Right lobe of liver (tissue), 4 donors: ENCODE measurements at regions not wholly inside any gene's neighbourhood (a gene's known extent, or its start where the extent isn't known, plus 50 kb on each side); places are given as distances from the start of the nearest gene placed in this dataset.

Experiments used
- CTCF ChIP-seq, 4 donors: fragments of 200-600 bp in 3 of 4; fragments of 450-650 bp in 1 of 4; IDR thresholded peaks; one replicate each; pipeline versions ENCODE4 v1.5.1 to v1.8.0; 2016 to 2022; ENCODE audit warnings: antibody characterized with exemption in 4 of 4, mild to moderate bottlenecking in 2 of 4
- POLR2A ChIP-seq: fragments of 450-650 bp; IDR thresholded peaks from one replicate; pipeline ENCODE4 v1.6.1; 2017; ENCODE audit warnings: antibody characterized with exemption, mild to moderate bottlenecking
- donor health status: DM: no; HTN: no; CAD: no.
- donor health status: DM: no; HTN: no; CAD: no.
- donor health status: DM: no; HTN: yes; CAD: no.

GRCh38 chr9:25954209-25954608, 276.0 kb upstream of the TUSC1 start:
- TF ChIP-seq CTCF (IDR thresholded peaks at IDR 0.05) (no peak), POLR2A (no peak)
